ENCODE measurements at regions not wholly inside any gene's neighbourhood (a gene's known extent, or its start where the extent isn't known, plus 50 kb on each side); places are given as distances from the start of the nearest gene placed in this dataset.

DNA sequence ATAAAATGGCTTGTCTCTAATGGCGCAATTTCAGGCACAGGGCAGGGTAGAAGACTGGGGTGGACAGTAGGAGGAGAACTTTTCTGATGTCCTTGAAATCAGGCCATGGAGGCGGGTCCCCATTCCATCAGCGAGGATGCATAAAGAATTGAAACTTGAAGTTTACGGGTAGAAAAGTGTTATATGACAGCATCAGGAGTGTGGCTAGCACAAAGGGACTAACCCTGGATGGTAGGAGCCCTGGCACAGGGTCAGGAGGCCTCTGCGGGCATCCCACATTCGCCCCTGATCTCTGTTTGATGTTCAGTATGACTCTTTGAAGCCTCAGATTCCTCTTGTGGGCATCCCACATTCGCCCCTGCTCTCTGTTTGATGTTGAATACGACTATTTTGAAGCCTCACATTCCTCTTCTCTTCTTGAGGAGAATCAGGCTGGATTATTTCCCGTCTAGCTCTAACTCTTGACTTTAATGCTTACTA lies 94.8 kb upstream of the ADRA1B start:
- no peak overlapping the region for H2AFZ ChIP-seq (ENCODE audit: low read depth, low read length)
- in situ Hi-C loops (cut with MboI) (no loop called here), intact Hi-C loops (cut with micrococcal nuclease) (no loop called here)
- no peak for ATAC-seq
- CTCF ChIA-PET (ENCODE audit: low intra/inter-chr PET ratio) = no interaction called here
- 0% methylated on average over 9 of the region's 9 CpGs for WGBS (ENCODE audit: insufficient coverage, low coverage, missing lambda C conversion rate)
- H3K9me1 ChIP-seq (ENCODE audit: control insufficient read depth, insufficient read depth, low read length) = no peaks in the 10 kb centered on the region
- no peaks in the 10 kb centered on the region for H4K20me1 ChIP-seq (replicated peaks; ENCODE audit: control insufficient read depth, insufficient read depth, low read length)
- no peak overlapping the region for H3K4me2 ChIP-seq (ENCODE audit: insufficient read depth, low read length)
- H3K9me3 ChIP-seq (replicated peaks; ENCODE audit: control insufficient read depth, insufficient read depth, low read depth, low read length) = no peaks in the 10 kb centered on the region
- H3K4me1 ChIP-seq (replicated peaks in 1 of 2; ENCODE audit: control insufficient read depth in 2 of 2, insufficient read depth in 2 of 2, low read length in 2 of 2) = no peaks in the 10 kb centered on the region
- no peak for DNase-seq (ENCODE audit: extremely low read depth in 1 of 4, low spot score in 3 of 4)
- no peak for FAIRE-seq
- no peak overlapping the region for H3K9ac ChIP-seq (ENCODE audit: insufficient read depth in 1 of 2, low read depth in 2 of 2, low read length in 2 of 2)
- BruUV-seq (replicated peaks) = no TSS peak
- peaks cover 0 to 8% of the 10 kb centered on the region in 2 experiments; a peak in 3 of 5 replicates for H3K27me3 ChIP-seq (ENCODE audit: control insufficient read depth in 2 of 2, insufficient read depth in 2 of 2, low read length in 2 of 2)
- no peak overlapping the region for H3K4me3 ChIP-seq
- TF ChIP-seq MIER1 (IDR thresholded peaks at IDR 0.05; ENCODE audit: low read depth) (no peak), MCM5 (IDR thresholded peaks at IDR 0.05; ENCODE audit: low read depth) (no peak), XRCC5 (IDR thresholded peaks at IDR 0.05; ENCODE audit: low read depth, low read length) (no peak), ZNF232 (CRISPR knock-in tag; IDR thresholded peaks at IDR 0.05) (no peak), FOXP1 (CRISPR knock-in tag; IDR thresholded peaks at IDR 0.05) (no peak), OTX1 (CRISPR knock-in tag; IDR thresholded peaks at IDR 0.05) (no peak), STAT5A (IDR thresholded peaks at IDR 0.05; ENCODE audit: borderline replicate concordance, low read length) (no peak), NFIC (IDR thresholded peaks at IDR 0.05) (no peak), TEAD4 (IDR thresholded peaks at IDR 0.05; ENCODE audit: low read length) (no peak), TEAD4 (CRISPR knock-in tag; IDR thresholded peaks at IDR 0.05; ENCODE audit: borderline replicate concordance) (no peak), ATF2 (CRISPR knock-in tag; IDR thresholded peaks at IDR 0.05) (no peak), ZNF174 (CRISPR knock-in tag; IDR thresholded peaks at IDR 0.05) (no peak), ELK1 (CRISPR knock-in tag; IDR thresholded peaks at IDR 0.05) (no peak), ZNF644 (tag; IDR thresholded peaks at IDR 0.05; ENCODE audit: low read depth) (no peak), RBFOX2 (IDR thresholded peaks at IDR 0.05; ENCODE audit: low read depth, low read length) (no peak), NR1H2 (CRISPR knock-in tag; IDR thresholded peaks at IDR 0.05) (no peak), ZNF124 (CRISPR knock-in tag; IDR thresholded peaks at IDR 0.05) (no peak), ZNF146 (CRISPR knock-in tag; IDR thresholded peaks at IDR 0.05; ENCODE audit: unreplicated experiment) (no peak), KLF1 (tag; IDR thresholded peaks at IDR 0.05) (no peak), HLTF (IDR thresholded peaks at IDR 0.05) (no peak)
- TF ChIP-seq, protein P1, sequence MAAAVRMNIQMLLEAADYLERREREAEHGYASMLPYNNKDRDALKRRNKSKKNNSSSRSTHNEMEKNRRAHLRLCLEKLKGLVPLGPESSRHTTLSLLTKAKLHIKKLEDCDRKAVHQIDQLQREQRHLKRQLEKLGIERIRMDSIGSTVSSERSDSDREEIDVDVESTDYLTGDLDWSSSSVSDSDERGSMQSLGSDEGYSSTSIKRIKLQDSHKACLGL (CRISPR knock-in tag; IDR thresholded peaks at IDR 0.05; ENCODE audit: borderline replicate concordance, poor library complexity, severe bottlenecking) = no peak
- no peaks in the 10 kb centered on the region for H3K36me3 ChIP-seq (ENCODE audit: control insufficient read depth, insufficient read depth, low read length)
- no peaks in the 10 kb centered on the region for H3K79me2 ChIP-seq (ENCODE audit: control insufficient read depth, insufficient read depth, low read length)
- POLR2A ChIA-PET = interaction anchor here (0.8 kb wide), 1 partner anchor 44 kb away, joined by 3 read pairs; no protein-coding TSS in a partner anchor
- H3K27ac ChIP-seq (ENCODE audit: extremely low read depth, low read depth, low read length) = no peak overlapping the region
